ENCODE measurements at regions not wholly inside any gene's neighbourhood (a gene's known extent, or its start where the extent isn't known, plus 50 kb on each side); places are given as distances from the start of the nearest gene placed in this dataset.

GRCh38 chr11:27250867-27251665 is 111.9 kb downstream of the CCDC34 start:
- no peak for TF ChIP-seq CTCF (IDR thresholded peaks at IDR 0.05)
- DNase-seq: no peak
- no peak for ATAC-seq
- intact Hi-C loops (cut with DNase I): no loop called here
- H3K36me3 ChIP-seq: no peaks in the 10 kb centered on the region
- peaks cover 4% of the 10 kb centered on the region for H3K4me1 ChIP-seq
- no peak overlapping the region for H3K4me3 ChIP-seq
- no peak overlapping the region for H3K27ac ChIP-seq
- no peaks in the 10 kb centered on the region for H3K9me3 ChIP-seq
- no peaks in the 10 kb centered on the region for H3K27me3 ChIP-seq

- no peaks in the 10 kb centered on the region for H3K36me3 ChIP-seq
- intact Hi-C loops (cut with DNase I): no loop called here
- TF ChIP-seq CTCF (IDR thresholded peaks at IDR 0.05): no peak
- ATAC-seq (no peak), DNase-seq (no peak)
- no peaks in the 10 kb centered on the region for H3K9me3 ChIP-seq
- H3K4me3 ChIP-seq: no peak overlapping the region
- no peak overlapping the region for H3K27ac ChIP-seq
- H3K4me1 ChIP-seq: peaks cover 4% of the 10 kb centered on the region
- no peaks in the 10 kb centered on the region for H3K27me3 ChIP-seq
Observed at GRCh38 chr11:27248576-27249509, 114.2 kb downstream of the CCDC34 start.

- peaks cover 4% of the 10 kb centered on the region for H3K4me1 ChIP-seq
- TF ChIP-seq CTCF (IDR thresholded peaks at IDR 0.05): no peak
- H3K4me3 ChIP-seq: no peak overlapping the region
- intact Hi-C loops (cut with DNase I): no loop called here
- no peaks in the 10 kb centered on the region for H3K27me3 ChIP-seq
- no peaks in the 10 kb centered on the region for H3K9me3 ChIP-seq
- DNase-seq (no peak), ATAC-seq (no peak)
- no peak overlapping the region for H3K27ac ChIP-seq
- no peaks in the 10 kb centered on the region for H3K36me3 ChIP-seq
Observed at GRCh38 chr11:27247660-27248059, 115.4 kb downstream of the CCDC34 start.

GRCh38 chr11:27246925-27247324 is 116.1 kb downstream of the CCDC34 start:
- DNase-seq: no peak
- ATAC-seq: no peak
- peaks cover 4% of the 10 kb centered on the region for H3K4me1 ChIP-seq
- no peak overlapping the region for H3K27ac ChIP-seq
- no peaks in the 10 kb centered on the region for H3K9me3 ChIP-seq
- intact Hi-C loops (cut with DNase I): no loop called here
- H3K4me3 ChIP-seq: no peak overlapping the region
- no peak for TF ChIP-seq CTCF (IDR thresholded peaks at IDR 0.05)
- no peaks in the 10 kb centered on the region for H3K36me3 ChIP-seq
- no peaks in the 10 kb centered on the region for H3K27me3 ChIP-seq

- H3K27me3 ChIP-seq: no peaks in the 10 kb centered on the region
- H3K4me3 ChIP-seq: no peak overlapping the region
- no peak for TF ChIP-seq CTCF (IDR thresholded peaks at IDR 0.05)
- no peaks in the 10 kb centered on the region for H3K36me3 ChIP-seq
- H3K9me3 ChIP-seq: no peaks in the 10 kb centered on the region
- intact Hi-C loops (cut with DNase I): no loop called here
- DNase-seq (no peak), ATAC-seq (no peak)
- H3K4me1 ChIP-seq: peaks cover 4% of the 10 kb centered on the region
- no peak overlapping the region for H3K27ac ChIP-seq
Observed at GRCh38 chr11:27244900-27245299, 118.1 kb downstream of the CCDC34 start.

All from upper lobe of right lung (tissue), 1 donor.